NCI-H1105 treated with DMSO at 0.1 percent for 48 hours (cell line): ENCODE measurements at regions not wholly inside any gene's neighbourhood (a gene's known extent, or its start where the extent isn't known, plus 50 kb on each side); places are given as distances from the start of the nearest gene placed in this dataset.
A peak's percentile ranks its signal among the peaks of the same experiment; 100 is the strongest.
"Not testable (repeated sequence)": the region's sequence is repeated elsewhere in the genome, so short reads cannot be mapped to it uniquely, and the experiment has no call there.

ENCODE experiments used
- DNase-seq: peaks from one replicate; lab custom pipeline; 2025; lab: John Stamatoyannopoulos, UW

GRCh38 chr12:61043838-61044237 is 1216.4 kb upstream of the USP15 start:
- no peak for DNase-seq

- DNase-seq, result no peak
These were observed 1215.4 kb upstream of the USP15 start for GRCh38 chr12:61044766-61045165.

GRCh38 chr12:61070640-61071414 is 1189.4 kb upstream of the USP15 start:
- no peak for DNase-seq

- no peak for DNase-seq
These were observed 1187.5 kb upstream of the USP15 start for GRCh38 chr12:61072717-61073116.

- no peak for DNase-seq
These were observed 1165.1 kb upstream of the USP15 start for GRCh38 chr12:61095111-61095510.

- no peak for DNase-seq
These were observed 1162.1 kb upstream of the USP15 start for GRCh38 chr12:61098031-61098580.

- no peak for DNase-seq
These were observed 1153.1 kb upstream of the USP15 start for GRCh38 chr12:61107118-61107517.

- DNase-seq, result no peak
These were observed 1149.0 kb upstream of the USP15 start for GRCh38 chr12:61111218-61111617.

- no peak for DNase-seq
These were observed 1122.4 kb upstream of the USP15 start for GRCh38 chr12:61137677-61138414.

GRCh38 chr12:61138415-61138759 is 1121.8 kb upstream of the USP15 start:
- no peak for DNase-seq

- no peak for DNase-seq
These were observed 1098.2 kb upstream of the USP15 start for GRCh38 chr12:61161961-61162360.

GRCh38 chr12:61188801-61189595 is 1071.2 kb upstream of the USP15 start:
- no peak for DNase-seq

- peak; percentile 48 for DNase-seq
These were observed 1046.6 kb upstream of the USP15 start for GRCh38 chr12:61213646-61214045.

- no peak for DNase-seq
These were observed 1039.9 kb upstream of the USP15 start for GRCh38 chr12:61220337-61220736.

GRCh38 chr12:61232040-61232439 is 1028.2 kb upstream of the USP15 start:
- DNase-seq, result no peak

GRCh38 chr12:61250303-61250702 is 1009.9 kb upstream of the USP15 start:
- DNase-seq, result no peak

- DNase-seq, result no peak
These were observed 1009.1 kb upstream of the USP15 start for GRCh38 chr12:61251076-61251475.

GRCh38 chr12:61254225-61254624 is 1006.0 kb upstream of the USP15 start:
- DNase-seq, result no peak

- DNase-seq, result not testable (repeated sequence)
These were observed 995.9 kb upstream of the USP15 start for GRCh38 chr12:61264294-61264693.

- no peak for DNase-seq
These were observed 992.7 kb upstream of the USP15 start for GRCh38 chr12:61267474-61267873.

GRCh38 chr12:61272441-61272840 is 987.8 kb upstream of the USP15 start:
- DNase-seq, result no peak

- DNase-seq, result no peak
These were observed 977.2 kb upstream of the USP15 start for GRCh38 chr12:61282790-61283575.
